Aorta (tissue), 5 donors: ENCODE measurements at regions not wholly inside any gene's neighbourhood (a gene's known extent, or its start where the extent isn't known, plus 50 kb on each side); places are given as distances from the start of the nearest gene placed in this dataset.
A peak's percentile ranks its signal among the peaks of the same experiment; 100 is the strongest.

Source experiments
- ATAC-seq: fragments of 200-7000 bp; cut with Tn5 transposase; one replicate; pipeline ENCODE4 v1.9.1; 2022; ENCODE audit warnings: moderate library complexity; ENCODE audit not compliant: low FRiP score
- DNase-seq, 2 donors: peaks; one replicate each; pipeline ENCODE4 v3.0.0-alpha.2; 2020
- H3K27ac ChIP-seq, 2 donors: one replicate each; pipeline ENCODE4 v1.5.1; 2013; ENCODE audit warnings: low read length in 2 of 2, mild to moderate bottlenecking in 2 of 2, moderate library complexity in 2 of 2, control low read depth in 1 of 2, inconsistent platforms in 1 of 2, low read depth in 1 of 2
- H3K27me3 ChIP-seq, 2 donors: one replicate each; pipeline ENCODE4 v1.6.1; 2013; ENCODE audit warnings: control low read depth in 1 of 2, low read length in 1 of 2, mild to moderate bottlenecking in 1 of 2, moderate library complexity in 1 of 2; ENCODE audit not compliant: insufficient read depth in 2 of 2, control insufficient read depth in 1 of 2
- H3K36me3 ChIP-seq, 2 donors: one replicate each; pipeline ENCODE4 v1.6.1; 2013; ENCODE audit warnings: control low read depth in 1 of 2, low read length in 1 of 2, mild to moderate bottlenecking in 1 of 2; ENCODE audit not compliant: insufficient read depth in 2 of 2, control insufficient read depth in 1 of 2
- H3K4me1 ChIP-seq, 2 donors: one replicate each; pipeline ENCODE4 v1.6.1; 2013; ENCODE audit warnings: low read length in 2 of 2, control low read depth in 1 of 2, mild to moderate bottlenecking in 1 of 2, moderate library complexity in 1 of 2; ENCODE audit not compliant: insufficient read depth in 2 of 2, control insufficient read depth in 1 of 2
- H3K4me3 ChIP-seq, 2 donors: one replicate each; pipeline ENCODE4 v1.5.1; 2013; ENCODE audit warnings: low read length in 2 of 2, control low read depth in 1 of 2, mild to moderate bottlenecking in 1 of 2
- H3K9me3 ChIP-seq: one replicate; pipeline ENCODE4 v1.6.1; 2013; ENCODE audit warnings: mild to moderate bottlenecking, low read length; ENCODE audit not compliant: control insufficient read depth
- WGBS, 2 donors: extraction: QIAGEN DNeasy Blood & Tissue Kit; methylation state at CpG; one replicate each; pipeline ENCODE4 v1.1.7; 2013; 5-methylcytosine and 5-hydroxymethylcytosine counted together
- intact Hi-C, 2 donors: fragments of 100-400 bp; cut with DNase I; formaldehyde crosslinking; loops; one replicate each; pipeline versions ENCODE4 v1.14.2 to v1.15.0; 2022
- donor health status: healthy with polysubstance abuse.
- donor health status: Bipolar disorder and iron deficiency.
- donor health status: DM: no; HTN: no; CAD: no.
- donor health status: DM: no; HTN: no; CAD: no.
- donor health status: DM: yes; HTN: yes; CAD: no.

DNA sequence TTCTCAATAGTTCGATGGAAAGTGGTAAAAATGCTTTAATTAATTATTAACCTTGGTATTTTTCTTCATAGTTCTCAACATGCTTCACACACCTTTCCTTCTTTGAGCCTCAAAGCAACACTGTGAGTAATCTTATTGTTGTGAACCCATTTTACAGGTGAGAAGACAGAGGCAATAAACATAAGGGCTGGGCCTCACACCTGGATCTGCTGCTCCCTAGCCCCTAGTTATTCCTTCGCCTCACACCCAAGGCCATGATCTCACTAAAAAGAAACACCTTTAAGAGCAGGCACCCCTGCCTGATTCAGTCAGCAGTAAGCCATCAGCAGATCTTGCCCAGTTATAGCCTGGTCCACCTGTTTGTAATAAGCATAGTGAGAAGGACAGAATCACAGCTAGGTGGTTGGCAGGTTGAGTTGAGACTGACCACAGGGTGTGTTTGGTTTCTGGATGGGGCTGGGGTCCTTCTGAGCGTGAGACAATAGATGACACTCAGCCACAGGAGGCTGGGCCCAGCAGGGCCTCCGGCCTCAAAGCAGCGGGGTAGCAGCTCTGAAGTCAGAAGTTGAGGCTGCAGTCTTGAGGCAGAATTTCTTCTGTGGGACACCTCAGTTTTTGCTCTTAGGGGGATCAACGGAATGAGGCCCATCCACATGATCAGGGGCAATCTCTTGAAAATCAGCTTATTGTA, 203.9 kb downstream of the RHOU start:
- Histone ChIP-seq H3K27ac (peak overlapping the region; percentile 69 to 78), H3K9me3 (no peaks in the 10 kb centered on the region), H3K4me1 (no peaks in the 10 kb centered on the region), H3K27me3 (no peaks in the 10 kb centered on the region), H3K4me3 (no peak overlapping the region), H3K36me3 (no peaks in the 10 kb centered on the region)
- intact Hi-C loops = loop anchor here in 1 of 2 donors (5.0 kb wide), 1 partner anchor 37 kb away; no protein-coding TSS in a partner anchor
- WGBS, 2 donors = 92 to 94% methylated on average over 6 of the region's 6 CpGs
- DNase-seq = no peak
- no peak for ATAC-seq

DNA sequence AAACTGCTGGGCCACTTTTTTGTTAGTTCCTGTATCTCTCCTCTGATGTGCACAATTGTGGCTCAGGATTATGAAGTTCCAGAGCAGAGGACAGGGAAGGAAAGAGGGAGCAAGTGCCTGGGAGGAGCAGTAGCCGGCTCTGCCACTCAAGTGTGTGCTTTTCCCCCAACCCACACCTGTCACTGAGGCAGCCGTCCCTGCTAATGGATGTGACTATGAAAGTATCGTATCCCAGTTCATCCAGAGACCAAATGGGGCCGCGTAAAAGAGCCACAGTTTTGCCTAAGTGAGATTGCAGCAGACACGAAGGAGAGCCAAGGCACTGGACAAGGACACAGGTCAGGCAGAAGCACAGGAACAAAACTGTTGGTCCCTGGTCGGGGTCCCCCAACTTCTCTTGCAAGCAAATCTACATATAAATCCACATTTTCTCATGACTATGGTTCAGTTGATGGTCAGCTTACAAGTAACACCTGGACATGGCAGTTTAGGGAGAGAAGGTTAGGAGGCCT, 204.7 kb downstream of the RHOU start:
- ATAC-seq = no peak
- Histone ChIP-seq H3K27ac (peak overlapping the region in 1 of 2 donors; percentile 1), H3K4me3 (no peak overlapping the region), H3K9me3 (no peaks in the 10 kb centered on the region), H3K36me3 (no peaks in the 10 kb centered on the region), H3K27me3 (no peaks in the 10 kb centered on the region), H3K4me1 (no peaks in the 10 kb centered on the region)
- intact Hi-C loops = loop anchor here in 1 of 2 donors (5.0 kb wide), 1 partner anchor 38 kb away; no protein-coding TSS in a partner anchor
- no peak for DNase-seq
- WGBS, 2 donors = 95 to 96% methylated on average over 7 of the region's 7 CpGs

DNA sequence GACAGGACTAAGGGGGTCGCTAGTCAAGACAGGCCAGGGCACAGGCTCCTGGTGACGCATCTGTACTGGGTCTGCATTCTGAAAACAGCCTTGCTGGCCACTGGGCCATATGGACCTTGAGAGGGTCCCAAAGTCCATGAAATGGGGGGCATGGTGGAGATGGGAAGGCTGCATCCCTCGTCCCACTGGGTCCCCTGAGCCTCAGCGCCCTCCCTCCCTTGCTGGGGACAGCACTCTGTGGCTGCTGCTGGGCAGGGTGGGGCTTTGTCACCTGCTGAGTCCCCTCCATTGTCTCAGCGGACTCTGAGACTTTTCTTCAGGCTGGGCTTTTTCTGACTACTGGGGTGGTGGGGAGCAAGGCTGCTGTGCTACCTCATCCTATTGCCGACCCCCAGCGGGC, 205.2 kb downstream of the RHOU start:
- Histone ChIP-seq H3K9me3 (no peaks in the 10 kb centered on the region), H3K36me3 (no peaks in the 10 kb centered on the region), H3K27ac (no peak overlapping the region), H3K4me3 (no peak overlapping the region), H3K4me1 (no peaks in the 10 kb centered on the region), H3K27me3 (no peaks in the 10 kb centered on the region)
- DNase-seq = no peak
- intact Hi-C loops = no loop called here
- WGBS, 2 donors = 95 to 96% methylated on average over 7 of the region's 7 CpGs
- no peak for ATAC-seq

DNA sequence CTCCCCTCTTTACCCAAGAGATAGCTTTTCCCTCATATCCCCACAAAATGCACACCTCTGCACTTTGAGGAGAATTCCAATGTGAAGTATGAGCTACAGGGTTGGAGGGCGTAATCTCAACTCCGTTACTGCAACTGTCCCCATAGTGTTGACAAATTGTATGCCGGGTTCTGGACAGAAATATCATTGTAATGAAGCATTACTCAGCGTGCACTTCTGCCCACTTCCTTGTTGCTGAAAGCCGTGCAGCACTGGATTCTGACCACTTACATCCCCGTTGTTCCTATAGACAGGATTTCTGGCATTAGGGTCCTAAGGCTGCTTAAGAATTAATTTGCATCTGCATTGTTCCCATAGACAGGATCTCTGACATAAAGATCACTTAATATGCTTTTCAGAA, 205.6 kb downstream of the RHOU start:
- no peaks in the 10 kb centered on the region for H3K27me3 ChIP-seq
- DNase-seq = no peak
- 84 to 87% methylated on average over 6 of the region's 6 CpGs for WGBS, 2 donors

GRCh38 chr1:228941666-228942065, 206.4 kb downstream of the RHOU start:
- H3K36me3 ChIP-seq = no peaks in the 10 kb centered on the region
- H3K9me3 ChIP-seq = no peaks in the 10 kb centered on the region
- no peaks in the 10 kb centered on the region for H3K4me1 ChIP-seq
- WGBS, 2 donors = 68 to 83% methylated on average over 1 of the region's 1 CpG
- no peak overlapping the region for H3K4me3 ChIP-seq
- DNase-seq = no peak
- no peak for ATAC-seq
- H3K27me3 ChIP-seq = no peaks in the 10 kb centered on the region
- intact Hi-C loops = no loop called here
- no peak overlapping the region for H3K27ac ChIP-seq

More for the DNA sequence above, 205.6 kb downstream of the RHOU start:
- no peaks in the 10 kb centered on the region for H3K36me3 ChIP-seq
- no peaks in the 10 kb centered on the region for H3K4me1 ChIP-seq
- intact Hi-C loops = no loop called here
- H3K4me3 ChIP-seq = no peak overlapping the region
- no peak for ATAC-seq
- no peak overlapping the region for H3K27ac ChIP-seq
- no peaks in the 10 kb centered on the region for H3K9me3 ChIP-seq

DNA sequence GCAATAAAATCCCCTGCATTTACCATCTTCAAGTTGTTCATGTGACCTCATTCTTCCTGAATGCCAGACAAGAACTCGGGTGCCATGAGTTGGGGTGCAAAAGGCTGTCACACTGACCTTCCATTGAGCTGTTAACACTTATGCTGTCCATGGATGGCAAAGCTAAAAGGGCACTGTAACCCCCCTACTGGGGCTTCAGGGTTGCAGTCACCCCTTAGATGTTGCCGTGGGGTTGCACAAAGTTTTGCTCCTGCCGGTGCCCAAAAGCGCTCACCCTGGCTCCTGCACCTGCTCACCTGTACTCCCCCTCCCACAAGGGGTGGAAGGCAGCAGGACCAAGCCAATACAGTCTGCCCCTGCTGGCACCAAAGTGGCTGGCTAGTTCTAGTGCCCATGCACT, 208.2 kb downstream of the RHOU start:
- WGBS, 2 donors = 96% methylated on average over 4 of the region's 4 CpGs
- Histone ChIP-seq H3K4me1 (no peaks in the 10 kb centered on the region), H3K9me3 (no peaks in the 10 kb centered on the region), H3K36me3 (no peaks in the 10 kb centered on the region), H3K27ac (no peak overlapping the region), H3K4me3 (no peak overlapping the region), H3K27me3 (no peaks in the 10 kb centered on the region)
- ATAC-seq = no peak
- intact Hi-C loops = no loop called here
- no peak for DNase-seq

DNA sequence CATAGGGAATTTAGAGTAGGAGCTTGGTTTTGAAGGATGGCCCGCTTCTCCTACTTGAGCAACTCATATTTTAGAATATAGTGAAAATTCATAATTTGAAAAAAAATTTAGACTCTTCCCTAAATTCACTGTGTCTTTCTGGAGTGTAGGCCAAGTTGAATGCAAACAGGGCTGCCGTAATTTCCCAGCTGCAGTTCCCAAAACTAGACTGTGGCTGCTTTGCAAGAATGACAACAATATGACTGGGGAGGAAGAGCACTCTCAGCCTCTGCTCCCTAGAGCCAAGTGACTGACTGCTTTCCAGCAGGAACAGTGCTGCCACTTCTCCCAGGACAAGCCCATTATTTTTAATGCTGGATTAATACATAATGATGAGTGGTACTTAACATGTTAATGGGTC, 209.0 kb downstream of the RHOU start:
- no peak for ATAC-seq
- Histone ChIP-seq H3K9me3 (no peaks in the 10 kb centered on the region), H3K27me3 (no peaks in the 10 kb centered on the region), H3K27ac (no peak overlapping the region), H3K4me1 (no peaks in the 10 kb centered on the region), H3K36me3 (no peaks in the 10 kb centered on the region), H3K4me3 (no peak overlapping the region)
- WGBS, 2 donors = 85 to 96% methylated on average over 2 of the region's 2 CpGs
- DNase-seq = no peak
- intact Hi-C loops = no loop called here

DNA sequence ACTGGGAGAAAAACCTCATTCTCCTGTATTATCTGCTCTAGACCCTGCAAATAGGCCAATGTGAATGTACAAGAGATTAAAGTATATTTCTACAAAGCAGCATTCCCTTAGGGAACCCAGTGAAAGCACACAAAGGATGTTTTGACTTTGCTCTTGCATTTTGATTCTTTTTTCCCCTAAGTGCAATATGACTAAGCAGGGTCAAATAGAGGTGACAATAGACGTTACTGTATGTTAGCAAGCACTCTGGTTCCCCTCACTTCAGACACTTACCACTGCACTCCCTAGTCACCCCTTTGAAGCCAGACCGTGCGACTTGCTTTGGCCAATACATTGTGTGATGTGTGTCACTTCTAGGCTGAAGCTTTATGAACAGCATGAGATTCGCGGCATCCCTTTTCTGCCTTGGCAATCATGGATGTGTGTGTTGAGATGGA, 209.7 kb downstream of the RHOU start:
- no peak for ATAC-seq
- WGBS, 2 donors = 74 to 76% methylated on average over 5 of the region's 5 CpGs
- no peak for DNase-seq
- intact Hi-C loops = no loop called here
- no peaks in the 10 kb centered on the region for H3K36me3 ChIP-seq
- no peaks in the 10 kb centered on the region for H3K9me3 ChIP-seq
- H3K4me3 ChIP-seq = no peak overlapping the region
- H3K27me3 ChIP-seq = no peaks in the 10 kb centered on the region
- H3K4me1 ChIP-seq = no peaks in the 10 kb centered on the region
- peak overlapping the region in 1 of 2 donors; percentile 11 for H3K27ac ChIP-seq

- Histone ChIP-seq H3K27me3 (no peaks in the 10 kb centered on the region), H3K27ac (no peak overlapping the region), H3K9me3 (no peaks in the 10 kb centered on the region), H3K36me3 (no peaks in the 10 kb centered on the region), H3K4me3 (no peak overlapping the region), H3K4me1 (no peaks in the 10 kb centered on the region)
- ATAC-seq (no peak), DNase-seq (no peak)
- 92 to 99% methylated on average over 3 of the region's 3 CpGs for WGBS, 2 donors
- intact Hi-C loops = no loop called here
Observed at GRCh38 chr1:228945885-228946284, 210.6 kb downstream of the RHOU start.
